Vagina (tissue), 2 donors: ENCODE measurements at regions not wholly inside any gene's neighbourhood (a gene's known extent, or its start where the extent isn't known, plus 50 kb on each side); places are given as distances from the start of the nearest gene placed in this dataset.
"Not testable (repeated sequence)": the region's sequence is repeated elsewhere in the genome, so short reads cannot be mapped to it uniquely, and the experiment has no call there.

Experiments used
- DNase-seq, 2 donors: peaks; one replicate each; pipeline ENCODE4 v3.0.0-alpha.2; 2017; ENCODE audit errors: extremely low spot score in 2 of 2
- H3K27ac ChIP-seq: fragments of 200-600 bp; sonication (generic); one replicate; pipeline ENCODE4 v1.5.1; 2019
- H3K27me3 ChIP-seq: fragments of 200-600 bp; sonication (generic); one replicate; pipeline ENCODE4 v1.5.1; 2019
- H3K36me3 ChIP-seq, 2 donors: fragments of 200-600 bp; sonication (generic); one replicate each; pipeline ENCODE4 v1.5.1; 2017 to 2019
- H3K4me1 ChIP-seq: fragments of 200-600 bp; sonication (generic); one replicate; pipeline ENCODE4 v1.5.1; 2019
- H3K4me3 ChIP-seq, 2 donors: fragments of 200-600 bp; sonication (generic); 1 replicate in 1 of 2; 2 replicates in 1 of 2; pipeline ENCODE4 v1.5.1; 2016 to 2019
- H3K9me3 ChIP-seq: fragments of 200-600 bp; sonication (generic); one replicate; pipeline ENCODE4 v1.5.1; 2019
- POLR2A ChIP-seq, 2 donors: fragments of 450-650 bp; IDR thresholded peaks; one replicate each; pipeline ENCODE4 v1.6.1; 2017; ENCODE audit warnings: antibody characterized with exemption in 2 of 2, mild to moderate bottlenecking in 2 of 2, moderate library complexity in 2 of 2
- POLR2AphosphoS5 ChIP-seq, 2 donors: sonication (generic); formaldehyde crosslinking; IDR thresholded peaks; one replicate each; pipeline ENCODE4 v1.9.0; 2017; ENCODE audit warnings: antibody characterized with exemption in 2 of 2, mild to moderate bottlenecking in 2 of 2, low read depth in 1 of 2; ENCODE audit not compliant: insufficient read depth in 1 of 2
- intact Hi-C: fragments of 100-400 bp; cut with DNase I; formaldehyde crosslinking; loops from one replicate; pipeline ENCODE4 v1.15.1; 2023
- TF ChIP-seq, protein P1 (sequence below), 3 experiments: fragments of 450-650 bp in 2 of 3; fragments of 200-600 bp in 1 of 3; sonication (generic) in 1 of 3; IDR thresholded peaks; one replicate each; pipeline ENCODE4 v1.5.1; 2017 to 2019; ENCODE audit warnings: antibody characterized with exemption in 3 of 3, mild to moderate bottlenecking in 2 of 3, moderate library complexity in 2 of 3

DNA sequence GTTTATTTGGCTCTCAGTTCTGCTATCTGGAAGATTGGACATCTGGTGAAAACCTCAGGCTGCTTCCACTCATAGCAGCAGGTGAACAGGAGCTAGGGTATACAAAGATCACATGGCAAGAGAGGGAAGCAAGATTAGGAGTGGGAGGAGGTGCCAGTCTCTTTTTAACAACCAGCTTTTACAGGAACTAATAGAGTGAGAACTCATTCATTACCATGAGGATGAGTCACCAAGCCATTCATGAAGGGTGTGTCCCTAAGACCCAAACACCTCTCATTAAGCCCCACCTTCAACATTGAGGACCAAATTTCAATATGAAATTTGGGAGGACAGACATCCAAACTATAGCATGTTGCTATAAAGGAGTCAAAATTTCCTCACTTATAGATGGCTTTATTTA is 85.4 kb upstream of the HCRTR2 start:
- no peak for DNase-seq
- H3K36me3 ChIP-seq: no peaks in the 10 kb centered on the region
- intact Hi-C loops: no loop called here
- H3K27ac ChIP-seq: no peak overlapping the region
- H3K4me3 ChIP-seq: no peak overlapping the region
- no peak for TF ChIP-seq POLR2AphosphoS5 (IDR thresholded peaks at IDR 0.05; ENCODE audit: insufficient read depth in 1 of 2, low read depth in 1 of 2)
- no peaks in the 10 kb centered on the region for H3K9me3 ChIP-seq
- no peaks in the 10 kb centered on the region for H3K4me1 ChIP-seq
- no peaks in the 10 kb centered on the region for H3K27me3 ChIP-seq

DNA sequence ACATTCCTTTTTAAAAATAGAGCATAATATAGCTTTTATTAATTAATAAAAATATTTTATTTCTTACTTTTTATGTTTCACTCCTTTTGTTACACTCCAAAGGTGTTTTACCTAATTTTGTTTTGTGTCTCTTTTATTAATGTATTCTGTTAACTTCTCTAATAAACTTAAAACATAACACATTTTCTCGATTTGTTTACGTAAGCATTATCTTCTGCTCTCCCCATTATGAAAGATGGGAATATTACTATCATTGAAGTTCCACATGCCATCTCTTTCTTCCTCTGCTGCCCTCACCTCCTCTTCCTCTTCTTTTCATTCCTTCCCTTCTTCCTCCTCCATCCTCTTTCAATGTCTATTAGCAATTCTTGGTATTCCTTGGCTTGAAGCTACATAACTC is 85.0 kb upstream of the HCRTR2 start:
- TF ChIP-seq POLR2A (IDR thresholded peaks at IDR 0.05) (no peak), POLR2AphosphoS5 (IDR thresholded peaks at IDR 0.05; ENCODE audit: insufficient read depth in 1 of 2, low read depth in 1 of 2) (no peak)
- TF ChIP-seq, protein P1, sequence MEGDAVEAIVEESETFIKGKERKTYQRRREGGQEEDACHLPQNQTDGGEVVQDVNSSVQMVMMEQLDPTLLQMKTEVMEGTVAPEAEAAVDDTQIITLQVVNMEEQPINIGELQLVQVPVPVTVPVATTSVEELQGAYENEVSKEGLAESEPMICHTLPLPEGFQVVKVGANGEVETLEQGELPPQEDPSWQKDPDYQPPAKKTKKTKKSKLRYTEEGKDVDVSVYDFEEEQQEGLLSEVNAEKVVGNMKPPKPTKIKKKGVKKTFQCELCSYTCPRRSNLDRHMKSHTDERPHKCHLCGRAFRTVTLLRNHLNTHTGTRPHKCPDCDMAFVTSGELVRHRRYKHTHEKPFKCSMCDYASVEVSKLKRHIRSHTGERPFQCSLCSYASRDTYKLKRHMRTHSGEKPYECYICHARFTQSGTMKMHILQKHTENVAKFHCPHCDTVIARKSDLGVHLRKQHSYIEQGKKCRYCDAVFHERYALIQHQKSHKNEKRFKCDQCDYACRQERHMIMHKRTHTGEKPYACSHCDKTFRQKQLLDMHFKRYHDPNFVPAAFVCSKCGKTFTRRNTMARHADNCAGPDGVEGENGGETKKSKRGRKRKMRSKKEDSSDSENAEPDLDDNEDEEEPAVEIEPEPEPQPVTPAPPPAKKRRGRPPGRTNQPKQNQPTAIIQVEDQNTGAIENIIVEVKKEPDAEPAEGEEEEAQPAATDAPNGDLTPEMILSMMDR (IDR thresholded peaks at IDR 0.05): no peak
- H3K27ac ChIP-seq: no peak overlapping the region
- H3K9me3 ChIP-seq: no peaks in the 10 kb centered on the region
- no peaks in the 10 kb centered on the region for H3K4me1 ChIP-seq
- no peaks in the 10 kb centered on the region for H3K27me3 ChIP-seq
- no peaks in the 10 kb centered on the region for H3K36me3 ChIP-seq
- H3K4me3 ChIP-seq: no peak overlapping the region
- intact Hi-C loops: no loop called here
- no peak for DNase-seq

DNA sequence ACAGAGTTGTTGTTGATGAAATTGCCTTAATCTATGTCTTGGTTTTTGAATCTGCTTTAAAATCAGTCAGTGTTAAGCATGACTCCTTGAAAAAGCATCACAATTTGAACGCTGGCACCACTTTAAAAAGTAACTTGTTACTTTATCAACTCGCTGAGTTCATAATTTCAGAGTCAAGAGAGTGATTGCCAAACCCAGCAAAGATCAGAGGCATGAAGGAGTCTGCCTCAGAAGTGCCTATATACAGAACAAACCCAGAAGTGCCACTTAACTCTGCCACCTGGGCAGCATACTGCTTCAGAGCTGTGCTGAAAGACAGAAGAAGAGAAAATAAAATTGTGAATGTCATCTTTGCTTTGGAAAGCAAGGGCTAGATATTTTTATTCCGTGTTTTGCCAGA is 73.6 kb upstream of the HCRTR2 start:
- no peaks in the 10 kb centered on the region for H3K36me3 ChIP-seq
- no peak overlapping the region for H3K4me3 ChIP-seq
- no peak for TF ChIP-seq POLR2AphosphoS5 (IDR thresholded peaks at IDR 0.05; ENCODE audit: insufficient read depth in 1 of 2, low read depth in 1 of 2)
- no peak overlapping the region for H3K27ac ChIP-seq
- no peak for DNase-seq
- H3K9me3 ChIP-seq: no peaks in the 10 kb centered on the region
- H3K27me3 ChIP-seq: no peaks in the 10 kb centered on the region
- no peaks in the 10 kb centered on the region for H3K4me1 ChIP-seq
- intact Hi-C loops: no loop called here

DNA sequence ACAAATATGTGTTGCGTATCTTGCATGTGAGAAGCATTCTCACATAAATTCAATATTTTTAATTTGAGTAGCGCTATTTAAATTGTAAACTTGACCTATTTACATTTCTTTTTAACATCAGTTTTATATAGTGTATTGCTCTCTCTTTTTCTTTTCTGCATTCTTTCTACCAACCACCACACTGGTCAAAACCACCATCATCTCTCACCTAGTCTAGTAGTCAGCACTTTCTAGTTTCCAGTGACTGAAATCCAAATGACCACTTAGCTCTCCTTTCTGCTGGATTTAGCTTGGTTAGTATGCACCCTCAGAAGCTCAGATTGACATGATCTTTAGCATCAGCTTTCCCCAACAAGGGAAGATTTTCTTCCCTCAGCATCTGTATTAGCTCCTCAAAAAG is 73.2 kb upstream of the HCRTR2 start:
- Histone ChIP-seq H3K4me1 (no peaks in the 10 kb centered on the region), H3K36me3 (no peaks in the 10 kb centered on the region), H3K9me3 (no peaks in the 10 kb centered on the region), H3K27ac (no peak overlapping the region), H3K4me3 (no peak overlapping the region), H3K27me3 (no peaks in the 10 kb centered on the region)
- no peak for DNase-seq
- intact Hi-C loops: no loop called here
- TF ChIP-seq, protein P1 (IDR thresholded peaks at IDR 0.05): no peak
- no peak for TF ChIP-seq POLR2A (IDR thresholded peaks at IDR 0.05)
- TF ChIP-seq POLR2AphosphoS5 (IDR thresholded peaks at IDR 0.05; ENCODE audit: insufficient read depth in 1 of 2, low read depth in 1 of 2): no peak

DNA sequence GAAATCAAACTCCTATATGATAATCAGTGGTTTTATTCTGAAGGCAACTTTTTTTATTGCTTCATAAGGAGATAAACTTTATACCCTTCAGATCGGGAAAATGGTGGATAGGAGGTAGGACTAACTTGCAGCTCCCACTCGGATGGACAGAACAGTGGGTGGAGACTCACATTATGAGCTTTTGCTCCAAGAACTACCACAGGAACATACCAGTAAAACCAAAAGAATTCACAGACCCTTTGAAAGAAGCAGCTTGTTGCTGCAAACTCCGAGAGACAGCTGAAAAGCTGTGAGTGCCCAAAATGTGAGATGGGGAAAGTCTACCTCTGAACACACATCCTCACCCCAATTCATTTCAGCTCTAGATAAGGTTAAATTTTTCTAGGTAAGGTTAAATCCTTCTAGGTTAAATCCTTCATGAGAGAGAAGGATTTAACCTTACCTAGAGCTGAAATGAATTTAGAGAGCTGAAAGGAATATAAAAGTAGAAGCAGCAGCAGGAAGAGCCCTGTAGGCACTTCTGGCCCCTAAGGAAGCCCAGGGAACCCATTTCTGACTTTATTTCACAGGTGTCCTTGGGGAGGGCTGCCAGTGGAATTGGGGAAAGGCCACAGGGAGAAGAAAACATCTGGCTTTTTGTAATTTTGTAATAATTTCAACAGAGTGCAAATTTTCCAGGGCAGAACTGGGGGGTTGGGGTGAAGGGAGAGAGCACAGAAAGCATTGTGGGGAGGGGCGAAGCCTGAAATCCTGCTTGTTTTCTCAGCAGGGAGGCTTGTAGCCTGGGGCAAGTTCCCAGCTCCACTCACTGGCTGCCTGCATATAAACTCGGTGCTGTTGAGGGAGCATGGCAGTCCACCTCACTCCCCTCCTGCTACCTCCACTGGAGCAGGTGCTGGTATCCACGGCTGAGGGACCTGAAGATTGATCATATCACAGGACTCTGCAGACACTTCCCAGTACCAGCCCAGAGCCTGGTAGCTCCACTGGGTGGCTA is 65.9 kb upstream of the HCRTR2 start:
- no peaks in the 10 kb centered on the region for H3K4me1 ChIP-seq
- intact Hi-C loops: no loop called here
- H3K27me3 ChIP-seq: no peaks in the 10 kb centered on the region
- TF ChIP-seq POLR2A (IDR thresholded peaks at IDR 0.05) (no peak), POLR2AphosphoS5 (IDR thresholded peaks at IDR 0.05; ENCODE audit: insufficient read depth in 1 of 2, low read depth in 1 of 2) (no peak)
- TF ChIP-seq, protein P1 (IDR thresholded peaks at IDR 0.05): no peak
- H3K27ac ChIP-seq: no peak overlapping the region
- H3K36me3 ChIP-seq: no peaks in the 10 kb centered on the region
- H3K4me3 ChIP-seq: no peak overlapping the region
- no peaks in the 10 kb centered on the region for H3K9me3 ChIP-seq
- no peak for DNase-seq

DNA sequence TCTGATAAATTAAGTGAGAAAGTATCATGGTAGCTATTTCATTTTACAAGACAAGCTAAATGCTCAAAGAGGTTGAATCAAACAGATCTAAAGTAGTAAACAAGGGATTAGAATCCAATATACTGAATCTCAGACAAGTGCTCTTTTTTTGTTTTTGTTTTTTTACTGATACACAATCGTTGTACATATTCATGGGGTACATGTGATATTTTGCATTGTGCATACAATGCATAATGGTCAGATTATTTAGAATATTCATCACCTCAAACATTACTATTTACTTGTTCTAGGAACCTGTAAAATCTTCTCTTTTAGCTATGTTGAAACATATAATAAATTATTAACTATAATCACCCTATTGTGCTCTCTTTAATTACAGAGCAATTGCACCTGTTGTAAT is 57.0 kb upstream of the HCRTR2 start:
- Histone ChIP-seq H3K36me3 (no peaks in the 10 kb centered on the region), H3K4me3 (no peak overlapping the region), H3K9me3 (no peaks in the 10 kb centered on the region), H3K27ac (no peak overlapping the region), H3K27me3 (no peaks in the 10 kb centered on the region), H3K4me1 (no peaks in the 10 kb centered on the region)
- TF ChIP-seq POLR2AphosphoS5 (IDR thresholded peaks at IDR 0.05; ENCODE audit: insufficient read depth in 1 of 2, low read depth in 1 of 2): no peak
- TF ChIP-seq, protein P1 (IDR thresholded peaks at IDR 0.05): no peak
- TF ChIP-seq POLR2A (IDR thresholded peaks at IDR 0.05): no peak
- intact Hi-C loops: no loop called here
- no peak for DNase-seq

DNA sequence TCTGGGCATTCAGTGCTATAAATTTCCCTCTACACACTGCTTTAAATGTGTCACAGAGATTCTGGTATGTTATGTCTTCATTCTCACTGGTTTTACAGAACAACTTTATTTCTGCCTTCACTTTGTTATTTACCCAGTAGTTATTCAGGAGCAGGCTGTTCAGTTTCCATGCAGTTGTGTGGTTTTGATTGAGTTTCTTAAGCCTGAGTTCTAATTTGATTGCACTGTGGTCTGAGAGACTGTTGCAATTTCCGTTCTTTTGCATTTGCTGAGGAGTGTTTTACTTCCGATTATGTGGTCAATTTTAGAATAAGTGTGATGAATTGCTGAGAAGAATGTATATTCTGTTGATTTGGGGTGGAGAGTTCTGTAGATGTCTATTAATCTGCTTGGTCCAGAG is 50.1 kb upstream of the HCRTR2 start:
- H3K36me3 ChIP-seq, H3K4me1 ChIP-seq, H3K27ac ChIP-seq, H3K9me3 ChIP-seq, DNase-seq, H3K4me3 ChIP-seq, intact Hi-C loops, H3K27me3 ChIP-seq: not testable (repeated sequence)
